ENCODE measurements at regions not wholly inside any gene's neighbourhood (a gene's known extent, or its start where the extent isn't known, plus 50 kb on each side); places are given as distances from the start of the nearest gene placed in this dataset.

GRCh38 chrX:96502507-96502906, 182.1 kb upstream of the DIAPH2 start:
- TF ChIP-seq, protein P1, sequence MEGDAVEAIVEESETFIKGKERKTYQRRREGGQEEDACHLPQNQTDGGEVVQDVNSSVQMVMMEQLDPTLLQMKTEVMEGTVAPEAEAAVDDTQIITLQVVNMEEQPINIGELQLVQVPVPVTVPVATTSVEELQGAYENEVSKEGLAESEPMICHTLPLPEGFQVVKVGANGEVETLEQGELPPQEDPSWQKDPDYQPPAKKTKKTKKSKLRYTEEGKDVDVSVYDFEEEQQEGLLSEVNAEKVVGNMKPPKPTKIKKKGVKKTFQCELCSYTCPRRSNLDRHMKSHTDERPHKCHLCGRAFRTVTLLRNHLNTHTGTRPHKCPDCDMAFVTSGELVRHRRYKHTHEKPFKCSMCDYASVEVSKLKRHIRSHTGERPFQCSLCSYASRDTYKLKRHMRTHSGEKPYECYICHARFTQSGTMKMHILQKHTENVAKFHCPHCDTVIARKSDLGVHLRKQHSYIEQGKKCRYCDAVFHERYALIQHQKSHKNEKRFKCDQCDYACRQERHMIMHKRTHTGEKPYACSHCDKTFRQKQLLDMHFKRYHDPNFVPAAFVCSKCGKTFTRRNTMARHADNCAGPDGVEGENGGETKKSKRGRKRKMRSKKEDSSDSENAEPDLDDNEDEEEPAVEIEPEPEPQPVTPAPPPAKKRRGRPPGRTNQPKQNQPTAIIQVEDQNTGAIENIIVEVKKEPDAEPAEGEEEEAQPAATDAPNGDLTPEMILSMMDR (IDR thresholded peaks at IDR 0.05): no peak
- TF ChIP-seq POLR2AphosphoS5 (IDR thresholded peaks at IDR 0.05; ENCODE audit: low read depth, low read length): no peak
- TF ChIP-seq, protein P2, sequence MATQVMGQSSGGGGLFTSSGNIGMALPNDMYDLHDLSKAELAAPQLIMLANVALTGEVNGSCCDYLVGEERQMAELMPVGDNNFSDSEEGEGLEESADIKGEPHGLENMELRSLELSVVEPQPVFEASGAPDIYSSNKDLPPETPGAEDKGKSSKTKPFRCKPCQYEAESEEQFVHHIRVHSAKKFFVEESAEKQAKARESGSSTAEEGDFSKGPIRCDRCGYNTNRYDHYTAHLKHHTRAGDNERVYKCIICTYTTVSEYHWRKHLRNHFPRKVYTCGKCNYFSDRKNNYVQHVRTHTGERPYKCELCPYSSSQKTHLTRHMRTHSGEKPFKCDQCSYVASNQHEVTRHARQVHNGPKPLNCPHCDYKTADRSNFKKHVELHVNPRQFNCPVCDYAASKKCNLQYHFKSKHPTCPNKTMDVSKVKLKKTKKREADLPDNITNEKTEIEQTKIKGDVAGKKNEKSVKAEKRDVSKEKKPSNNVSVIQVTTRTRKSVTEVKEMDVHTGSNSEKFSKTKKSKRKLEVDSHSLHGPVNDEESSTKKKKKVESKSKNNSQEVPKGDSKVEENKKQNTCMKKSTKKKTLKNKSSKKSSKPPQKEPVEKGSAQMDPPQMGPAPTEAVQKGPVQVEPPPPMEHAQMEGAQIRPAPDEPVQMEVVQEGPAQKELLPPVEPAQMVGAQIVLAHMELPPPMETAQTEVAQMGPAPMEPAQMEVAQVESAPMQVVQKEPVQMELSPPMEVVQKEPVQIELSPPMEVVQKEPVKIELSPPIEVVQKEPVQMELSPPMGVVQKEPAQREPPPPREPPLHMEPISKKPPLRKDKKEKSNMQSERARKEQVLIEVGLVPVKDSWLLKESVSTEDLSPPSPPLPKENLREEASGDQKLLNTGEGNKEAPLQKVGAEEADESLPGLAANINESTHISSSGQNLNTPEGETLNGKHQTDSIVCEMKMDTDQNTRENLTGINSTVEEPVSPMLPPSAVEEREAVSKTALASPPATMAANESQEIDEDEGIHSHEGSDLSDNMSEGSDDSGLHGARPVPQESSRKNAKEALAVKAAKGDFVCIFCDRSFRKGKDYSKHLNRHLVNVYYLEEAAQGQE (IDR thresholded peaks at IDR 0.05; ENCODE audit: insufficient read depth in 1 of 2, low read depth in 2 of 2, low read length in 1 of 2): no peak

Data from Panc1 (cell line).